ENCODE measurements at regions not wholly inside any gene's neighbourhood (a gene's known extent, or its start where the extent isn't known, plus 50 kb on each side); places are given as distances from the start of the nearest gene placed in this dataset.
"Not testable (repeated sequence)": the region's sequence is repeated elsewhere in the genome, so short reads cannot be mapped to it uniquely, and the experiment has no call there.

DNA sequence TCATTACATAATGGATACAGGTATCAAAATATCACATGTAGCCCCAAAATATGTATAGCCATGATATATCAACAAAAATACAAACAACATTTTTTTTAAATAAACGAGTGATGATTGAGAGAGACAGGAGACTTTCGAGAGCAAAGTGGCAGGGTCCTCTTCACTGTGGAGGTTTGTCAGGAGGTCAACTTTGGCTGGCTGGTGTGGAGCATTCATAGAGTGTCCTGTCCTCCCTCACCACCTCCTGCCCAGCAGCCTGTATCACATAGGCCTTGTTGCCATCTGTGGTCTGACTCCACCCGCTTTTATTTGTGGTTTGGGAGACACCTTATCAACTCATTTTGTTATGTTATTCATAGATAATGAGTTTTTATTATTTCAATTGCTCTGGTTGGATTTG is 206.9 kb downstream of the SYK start:
- no peaks in the 10 kb centered on the region for H3K27me3 ChIP-seq
- H3K9me3 ChIP-seq, result peaks cover 0 to 14% (median 0%) of the 10 kb centered on the region in 4 donors
- H3K4me1 ChIP-seq, result no peaks in the 10 kb centered on the region
- TF ChIP-seq, protein P1, sequence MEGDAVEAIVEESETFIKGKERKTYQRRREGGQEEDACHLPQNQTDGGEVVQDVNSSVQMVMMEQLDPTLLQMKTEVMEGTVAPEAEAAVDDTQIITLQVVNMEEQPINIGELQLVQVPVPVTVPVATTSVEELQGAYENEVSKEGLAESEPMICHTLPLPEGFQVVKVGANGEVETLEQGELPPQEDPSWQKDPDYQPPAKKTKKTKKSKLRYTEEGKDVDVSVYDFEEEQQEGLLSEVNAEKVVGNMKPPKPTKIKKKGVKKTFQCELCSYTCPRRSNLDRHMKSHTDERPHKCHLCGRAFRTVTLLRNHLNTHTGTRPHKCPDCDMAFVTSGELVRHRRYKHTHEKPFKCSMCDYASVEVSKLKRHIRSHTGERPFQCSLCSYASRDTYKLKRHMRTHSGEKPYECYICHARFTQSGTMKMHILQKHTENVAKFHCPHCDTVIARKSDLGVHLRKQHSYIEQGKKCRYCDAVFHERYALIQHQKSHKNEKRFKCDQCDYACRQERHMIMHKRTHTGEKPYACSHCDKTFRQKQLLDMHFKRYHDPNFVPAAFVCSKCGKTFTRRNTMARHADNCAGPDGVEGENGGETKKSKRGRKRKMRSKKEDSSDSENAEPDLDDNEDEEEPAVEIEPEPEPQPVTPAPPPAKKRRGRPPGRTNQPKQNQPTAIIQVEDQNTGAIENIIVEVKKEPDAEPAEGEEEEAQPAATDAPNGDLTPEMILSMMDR (IDR thresholded peaks at IDR 0.05), result no peak
- TF ChIP-seq EP300 (IDR thresholded peaks at IDR 0.05), result no peak
- no peak for TF ChIP-seq POLR2A (IDR thresholded peaks at IDR 0.05)
- DNase-seq (ENCODE audit: low spot score in 2 of 2), result no peak
- no peaks in the 10 kb centered on the region for H3K36me3 ChIP-seq
- no peak overlapping the region for H3K4me3 ChIP-seq
- 91 to 92% methylated on average over 3 of the region's 3 CpGs for WGBS, 2 donors
- H3K27ac ChIP-seq, result no peak overlapping the region

DNA sequence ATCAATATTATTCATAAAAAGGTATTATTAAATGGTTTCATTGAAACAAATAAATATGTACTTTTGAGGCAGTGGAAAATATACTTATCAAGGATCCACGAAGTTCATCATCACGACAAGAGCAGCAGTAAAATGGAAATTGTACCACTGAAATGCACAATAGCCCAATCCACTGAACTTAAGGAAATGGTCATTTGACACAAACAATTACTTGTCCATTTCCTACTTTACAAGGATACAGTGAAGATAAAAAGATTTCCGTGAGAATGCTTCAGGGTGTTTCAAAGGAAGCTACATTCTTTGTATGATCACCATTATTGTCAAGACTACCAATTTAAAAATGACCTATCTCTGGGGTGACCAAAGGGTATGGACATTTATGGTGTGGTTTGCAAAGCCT is 210.3 kb downstream of the SYK start:
- TF ChIP-seq POLR2A (IDR thresholded peaks at IDR 0.05) (no peak), EP300 (IDR thresholded peaks at IDR 0.05) (no peak)
- TF ChIP-seq, protein P1 (IDR thresholded peaks at IDR 0.05), result no peak
- 50 to 56% methylated on average over 3 of the region's 3 CpGs for WGBS, 2 donors
- no peak overlapping the region for H3K4me3 ChIP-seq

DNA sequence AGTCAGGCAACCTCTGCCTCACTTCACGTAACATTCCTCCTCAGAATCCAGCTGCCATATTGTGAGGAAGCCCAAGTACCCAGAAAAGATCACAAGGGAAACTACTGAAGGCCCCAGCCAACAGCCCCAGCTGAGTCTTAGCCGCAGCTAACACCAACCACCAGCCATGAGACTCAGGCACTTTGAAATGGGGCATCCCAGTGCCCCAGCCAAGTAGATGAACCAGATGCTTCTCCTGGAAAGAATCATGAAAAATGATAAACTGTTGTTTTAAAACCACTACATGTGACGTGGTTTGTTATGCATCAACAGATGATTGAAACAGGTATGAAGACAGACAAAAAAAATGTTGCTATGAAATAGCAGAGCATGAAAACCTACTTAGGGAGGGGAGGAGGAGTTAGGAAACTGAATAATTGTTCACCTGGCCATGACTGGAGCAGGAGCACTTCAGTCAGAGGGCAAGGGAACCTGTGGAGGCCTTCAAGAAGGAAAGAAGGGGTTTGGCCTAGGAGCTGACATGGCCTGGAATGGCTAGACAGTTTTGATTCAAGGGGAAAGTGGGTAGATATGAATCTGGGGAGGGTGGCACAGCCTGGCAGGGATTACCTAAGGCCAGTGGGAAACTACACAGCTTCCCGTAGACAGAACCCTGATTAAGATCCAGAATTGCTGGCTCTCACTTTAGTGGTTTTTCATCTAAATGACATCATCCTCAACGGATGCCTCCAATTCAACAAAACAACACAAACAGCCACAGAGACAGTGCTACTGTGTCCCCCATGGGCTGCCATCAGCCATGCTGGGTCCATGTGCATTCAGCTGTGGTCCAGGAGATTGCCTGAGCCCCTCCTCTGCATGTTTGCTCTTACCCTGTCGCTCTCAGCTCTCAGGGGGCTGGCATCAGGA is 211.6 kb downstream of the SYK start:
- H3K4me3 ChIP-seq, result no peak overlapping the region
- H3K36me3 ChIP-seq, result no peaks in the 10 kb centered on the region
- H3K27me3 ChIP-seq, result no peaks in the 10 kb centered on the region
- no peak for TF ChIP-seq POLR2A (IDR thresholded peaks at IDR 0.05)
- no peak overlapping the region for H3K27ac ChIP-seq
- no peaks in the 10 kb centered on the region for H3K4me1 ChIP-seq
- 86 to 90% methylated on average over 6 of the region's 6 CpGs for WGBS, 2 donors
- peaks cover 0 to 26% (median 0%) of the 10 kb centered on the region in 4 donors for H3K9me3 ChIP-seq
- no peak for DNase-seq (ENCODE audit: low spot score in 2 of 2)

More for the DNA sequence above, 210.3 kb downstream of the SYK start:
- Histone ChIP-seq H3K27me3 (no peaks in the 10 kb centered on the region), H3K4me1 (no peaks in the 10 kb centered on the region), H3K36me3 (no peaks in the 10 kb centered on the region), H3K27ac (no peak overlapping the region), H3K9me3 (peaks cover 0 to 19% (median 0%) of the 10 kb centered on the region in 4 donors)
- no peak for DNase-seq (ENCODE audit: low spot score in 2 of 2)

DNA sequence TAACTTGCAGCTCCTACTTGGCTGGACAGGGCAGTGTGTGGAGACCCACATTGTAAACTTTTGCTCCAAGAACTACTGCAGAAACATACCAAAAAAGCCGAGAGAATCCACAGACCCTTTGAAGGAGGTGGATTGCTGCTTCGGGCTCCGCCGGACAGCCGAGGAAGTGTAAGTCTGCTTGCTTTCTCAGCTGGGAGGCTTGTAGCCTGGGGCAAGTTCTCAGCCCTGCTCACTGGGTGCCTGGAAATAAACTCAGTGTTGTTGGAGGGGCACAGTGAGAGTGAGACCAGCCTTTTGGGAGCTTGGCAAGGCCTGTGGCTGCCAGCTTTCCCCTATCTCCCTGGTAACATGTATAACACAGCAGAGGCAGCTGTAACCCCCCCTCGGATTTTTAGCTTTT is 215.6 kb downstream of the SYK start:
- no peaks in the 10 kb centered on the region for H3K27me3 ChIP-seq
- H3K4me1 ChIP-seq, result no peaks in the 10 kb centered on the region
- DNase-seq (ENCODE audit: low spot score in 2 of 2), result no peak
- 70 to 82% methylated on average over 6 of the region's 6 CpGs for WGBS, 2 donors
- TF ChIP-seq EP300 (IDR thresholded peaks at IDR 0.05), result no peak
- TF ChIP-seq, protein P1 (IDR thresholded peaks at IDR 0.05), result no peak
- TF ChIP-seq POLR2A (IDR thresholded peaks at IDR 0.05), result no peak
- no peaks in the 10 kb centered on the region for H3K36me3 ChIP-seq
- H3K4me3 ChIP-seq, result no peak overlapping the region
- H3K27ac ChIP-seq, result no peak overlapping the region
- H3K9me3 ChIP-seq, result peaks cover 0 to 36% (median 2%) of the 10 kb centered on the region in 4 donors

DNA sequence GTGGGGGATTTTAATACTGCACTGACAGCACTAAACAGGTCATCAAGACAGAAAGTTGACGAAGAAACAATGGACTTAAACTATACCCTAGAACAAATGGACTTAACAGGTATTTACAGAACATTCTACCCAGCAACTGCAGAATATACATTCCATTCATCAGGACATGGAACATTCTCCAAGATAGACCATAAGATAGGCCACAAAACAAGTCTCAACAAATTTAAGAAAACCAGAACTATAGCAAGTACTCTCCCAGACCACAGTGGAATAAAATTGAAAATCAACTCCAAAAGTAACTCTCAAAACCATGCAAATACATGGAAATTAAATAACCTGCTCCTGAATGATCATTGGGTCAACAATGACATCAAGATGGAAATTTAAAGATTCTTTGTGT is 218.3 kb downstream of the SYK start:
- peaks cover 0 to 20% (median 2%) of the 10 kb centered on the region in 4 donors for H3K9me3 ChIP-seq
- H3K4me3 ChIP-seq; DNase-seq (ENCODE audit: low spot score in 2 of 2); H3K36me3 ChIP-seq; H3K4me1 ChIP-seq; H3K27ac ChIP-seq; H3K27me3 ChIP-seq: not testable (repeated sequence)
- 88 to 95% methylated on average over 1 of the region's 1 CpG for WGBS, 2 donors

DNA sequence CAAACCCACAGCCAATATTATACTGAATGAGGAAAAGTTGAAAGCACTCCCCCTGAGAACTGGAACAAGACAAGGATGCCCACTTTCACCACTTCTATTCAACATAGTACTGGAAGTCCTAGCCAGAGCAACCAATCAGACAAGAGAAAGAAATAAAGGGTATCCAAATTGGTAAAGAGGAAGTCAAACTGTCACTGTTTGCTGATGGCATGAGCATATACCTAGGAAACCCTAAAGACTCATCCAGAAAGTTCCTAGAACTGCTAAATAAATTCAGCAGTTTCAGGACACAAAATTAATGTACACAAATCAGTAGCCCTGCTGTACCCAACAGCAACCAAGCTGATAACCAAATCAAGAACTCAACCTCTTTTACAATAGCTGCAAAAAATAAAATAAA is 220.0 kb downstream of the SYK start:
- not testable (repeated sequence) for DNase-seq (ENCODE audit: low spot score in 2 of 2); H3K4me3 ChIP-seq; H3K27me3 ChIP-seq

More for the DNA sequence above, 220.0 kb downstream of the SYK start:
- H3K36me3 ChIP-seq, H3K27ac ChIP-seq, H3K4me1 ChIP-seq: not testable (repeated sequence)
- peaks cover 0 to 20% (median 2%) of the 10 kb centered on the region in 4 donors for H3K9me3 ChIP-seq
